ENCODE measurements at regions not wholly inside any gene's neighbourhood (a gene's known extent, or its start where the extent isn't known, plus 50 kb on each side); places are given as distances from the start of the nearest gene placed in this dataset.

DNA sequence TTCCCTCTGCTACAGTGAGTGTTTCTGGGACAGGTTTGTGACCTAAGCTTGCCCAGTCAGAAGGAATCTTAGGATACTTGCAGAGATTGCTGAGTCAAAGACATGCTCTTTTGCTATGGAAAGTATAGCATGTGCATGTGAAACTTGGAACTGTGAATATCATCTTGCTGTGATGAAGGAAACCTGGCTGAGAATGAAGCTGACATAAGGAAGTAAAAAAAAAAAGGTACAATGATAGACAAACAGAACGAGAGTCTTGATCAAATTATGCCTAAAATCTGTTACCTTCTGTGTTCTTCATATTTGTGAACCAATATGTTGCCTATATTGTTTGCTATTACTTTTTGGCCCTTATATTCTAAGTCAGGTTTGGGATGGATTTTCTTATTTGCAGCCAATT lies 525.7 kb downstream of the NPIPA7 start:
- H3K27ac ChIP-seq (ENCODE audit: low read depth, low read length), result no peak overlapping the region
- no peaks in the 10 kb centered on the region for H3K4me1 ChIP-seq (replicated peaks in 1 of 4; ENCODE audit: control insufficient read depth in 3 of 4, insufficient read depth in 4 of 4, low read length in 3 of 4)
- H3K56ac ChIP-seq (replicated peaks; ENCODE audit: insufficient read length, low read depth, low read length), result no peak overlapping the region
- ChIA-PET CTCF (ENCODE audit: partially characterized antibody) (interaction anchor here (1.1 kb wide), 1 partner anchor 12 kb away, joined by 3 read pairs; no protein-coding TSS in a partner anchor), POLR2A (ENCODE audit: partially characterized antibody) (interaction anchor here (0.9 kb wide), 1 partner anchor 20 kb away, joined by 4 read pairs; no protein-coding TSS in a partner anchor)
- no peak for DNase-seq (ENCODE audit: low read depth in 1 of 2, low spot score in 2 of 2)
- no peak overlapping the region for H2AK5ac ChIP-seq (ENCODE audit: low read depth, low read length)
- WGBS, 2 experiments (ENCODE audit: extremely low coverage in 1 of 2, insufficient coverage in 1 of 2, insufficient read length in 1 of 2, insufficient replicate concordance in 2 of 2, low coverage in 1 of 2, low lambda C conversion rate in 2 of 2, missing lambda C conversion rate in 1 of 2), result 67% methylated on average over 1 of the region's 1 CpG; no CpG with 5 or more reads in 1 of the 2 experiments
- no peak for TF ChIP-seq CEBPB (IDR thresholded peaks at IDR 0.05; ENCODE audit: low read depth, low read length)
- TF ChIP-seq CREB1 (IDR thresholded peaks at IDR 0.05), result no peak
- no peak for TF ChIP-seq PHF8 (conservative IDR thresholded peaks at IDR 0.05; ENCODE audit: low read depth, low read length)
- no peak for TF ChIP-seq EZH2 (IDR thresholded peaks at IDR 0.05; ENCODE audit: low read depth, low read length, severe bottlenecking)
- TF ChIP-seq EP300 (IDR thresholded peaks at IDR 0.05; ENCODE audit: borderline replicate concordance in 1 of 2, low read depth in 2 of 2, low read length in 2 of 2), result no peak
- FAIRE-seq, result no peak
- no peaks in the 10 kb centered on the region for H3K9me3 ChIP-seq (ENCODE audit: insufficient read depth in 2 of 2, low read depth in 1 of 2, low read length in 1 of 2)
- no peak overlapping the region for H2BK5ac ChIP-seq (ENCODE audit: low read depth, low read length)
- H3K14ac ChIP-seq (ENCODE audit: insufficient read length), result no peak overlapping the region
- H3K23me2 ChIP-seq (ENCODE audit: low read depth, low read length), result peaks cover 3% of the 10 kb centered on the region; the same call in 1 of the 2 replicates
- H4K5ac ChIP-seq (ENCODE audit: insufficient read length, low read depth, low read length), result no peak overlapping the region
- no peak overlapping the region for H3K4ac ChIP-seq (replicated peaks; ENCODE audit: insufficient read length, low read depth, low read length)
- H3K23ac ChIP-seq (ENCODE audit: insufficient read length), result no peak overlapping the region
- no peak overlapping the region for H4K8ac ChIP-seq (ENCODE audit: extremely low read depth, insufficient read depth, low read length)
- H3K79me2 ChIP-seq (ENCODE audit: control insufficient read depth in 1 of 2, insufficient read depth in 2 of 2, low read length in 2 of 2), result no peaks in the 10 kb centered on the region
- H3K9ac ChIP-seq (replicated peaks in 1 of 4; ENCODE audit: extremely low read depth in 1 of 4, low read depth in 3 of 4, low read length in 3 of 4), result no peak overlapping the region
- no peaks in the 10 kb centered on the region for H3K36me3 ChIP-seq (ENCODE audit: control insufficient read depth in 2 of 4, insufficient read depth in 4 of 4, low read length in 3 of 4)
- no peak overlapping the region for H3K18ac ChIP-seq (ENCODE audit: extremely low read depth, low read length)
- H4K91ac ChIP-seq (replicated peaks; ENCODE audit: insufficient read length, low read length), result no peak overlapping the region
- H2BK120ac ChIP-seq (replicated peaks; ENCODE audit: low read depth, low read length), result no peak overlapping the region
- no peak overlapping the region for H3K4me2 ChIP-seq (ENCODE audit: insufficient read depth in 1 of 2, low read depth in 2 of 2, low read length in 2 of 2)
- H3K27me3 ChIP-seq (replicated peaks in 1 of 4; ENCODE audit: control insufficient read depth in 3 of 4, extremely low read depth in 1 of 4, insufficient read depth in 3 of 4, low read length in 3 of 4), result no peaks in the 10 kb centered on the region
- H2BK12ac ChIP-seq (ENCODE audit: low read depth, low read length), result no peak overlapping the region
- no peak overlapping the region for H2BK20ac ChIP-seq (ENCODE audit: low read length)
- H4K20me1 ChIP-seq (replicated peaks in 1 of 2; ENCODE audit: control insufficient read depth in 1 of 2, insufficient read depth in 2 of 2, low read length in 2 of 2), result no peaks in the 10 kb centered on the region
- no peak overlapping the region for H2AFZ ChIP-seq (ENCODE audit: low read length)
- H3K79me1 ChIP-seq (ENCODE audit: low read depth, low read length), result no peaks in the 10 kb centered on the region
- H3K4me3 ChIP-seq (ENCODE audit: extremely low read depth in 1 of 4, insufficient read depth in 2 of 4, low read depth in 3 of 4, low read length in 4 of 4), result no peak overlapping the region
- H2BK15ac ChIP-seq (ENCODE audit: low read length), result no peak overlapping the region

Data from H1 (cell line).